ENCODE measurements at regions not wholly inside any gene's neighbourhood (a gene's known extent, or its start where the extent isn't known, plus 50 kb on each side); places are given as distances from the start of the nearest gene placed in this dataset.

- Histone ChIP-seq H3K27ac (ENCODE audit: insufficient read depth, low read length) (no peak overlapping the region), H3K4me1 (ENCODE audit: control insufficient read depth, extremely low read depth, insufficient read depth, low read length) (peaks cover 3% of the 10 kb centered on the region), H3K4me2 (ENCODE audit: extremely low read depth, insufficient read depth, low read length) (no peak overlapping the region), H3K9me3 (ENCODE audit: control insufficient read depth, insufficient read depth, low read depth, low read length) (no peaks in the 10 kb centered on the region), H4K20me1 (ENCODE audit: control insufficient read depth, extremely low read depth, insufficient read depth, low read length) (no peaks in the 10 kb centered on the region), H3K9ac (ENCODE audit: insufficient read depth, low read length) (no peak overlapping the region), H2AFZ (ENCODE audit: low read length) (no peak overlapping the region), H3K4me3 (replicated peaks in 1 of 4; ENCODE audit: control extremely low read depth in 1 of 4, insufficient read depth in 1 of 4, low read depth in 3 of 4, low read length in 4 of 4) (no peak overlapping the region), H3K27me3 (ENCODE audit: control insufficient read depth, insufficient read depth, low read length) (no peaks in the 10 kb centered on the region), H3K79me2 (ENCODE audit: control insufficient read depth, insufficient read depth, low read length) (no peaks in the 10 kb centered on the region), H3K36me3 (ENCODE audit: control insufficient read depth, insufficient read depth, low read length) (no peaks in the 10 kb centered on the region)
- no peak for TF ChIP-seq EZH2 (IDR thresholded peaks at IDR 0.05; ENCODE audit: low read length, missing control alignments)
- TF ChIP-seq CTCF (conservative IDR thresholded peaks at IDR 0.05 in 1 of 2, IDR thresholded peaks at IDR 0.05 in 1 of 2; ENCODE audit: low read depth in 1 of 2, low read length in 2 of 2) = no peak
- no peak for DNase-seq (ENCODE audit: low read depth in 2 of 2)
Measured at GRCh38 chr5:93184041-93184440, 397.0 kb downstream of the NR2F1-AS1 start.

- no peaks in the 10 kb centered on the region for H3K79me2 ChIP-seq (ENCODE audit: control insufficient read depth, insufficient read depth, low read length)
- no peaks in the 10 kb centered on the region for H3K4me1 ChIP-seq (ENCODE audit: control insufficient read depth, extremely low read depth, insufficient read depth, low read length)
- TF ChIP-seq CTCF (conservative IDR thresholded peaks at IDR 0.05 in 1 of 2, IDR thresholded peaks at IDR 0.05 in 1 of 2; ENCODE audit: low read depth in 1 of 2, low read length in 2 of 2) = no peak
- no peak for TF ChIP-seq EZH2 (IDR thresholded peaks at IDR 0.05; ENCODE audit: low read length, missing control alignments)
- H3K36me3 ChIP-seq (ENCODE audit: control insufficient read depth, insufficient read depth, low read length) = no peaks in the 10 kb centered on the region
- no peaks in the 10 kb centered on the region for H3K9me3 ChIP-seq (ENCODE audit: control insufficient read depth, insufficient read depth, low read depth, low read length)
- no peaks in the 10 kb centered on the region for H4K20me1 ChIP-seq (ENCODE audit: control insufficient read depth, extremely low read depth, insufficient read depth, low read length)
- H3K4me3 ChIP-seq (replicated peaks in 1 of 4; ENCODE audit: control extremely low read depth in 1 of 4, insufficient read depth in 1 of 4, low read depth in 3 of 4, low read length in 4 of 4) = no peak overlapping the region
- H3K27ac ChIP-seq (ENCODE audit: insufficient read depth, low read length) = no peak overlapping the region
- no peaks in the 10 kb centered on the region for H3K27me3 ChIP-seq (ENCODE audit: control insufficient read depth, insufficient read depth, low read length)
- H3K4me2 ChIP-seq (ENCODE audit: extremely low read depth, insufficient read depth, low read length) = no peak overlapping the region
- H2AFZ ChIP-seq (ENCODE audit: low read length) = no peak overlapping the region
- no peak for DNase-seq (ENCODE audit: low read depth in 2 of 2)
- no peak overlapping the region for H3K9ac ChIP-seq (ENCODE audit: insufficient read depth, low read length)
Measured at GRCh38 chr5:93179466-93179865, 401.6 kb downstream of the NR2F1-AS1 start.

GRCh38 chr5:93174930-93175329, 406.1 kb downstream of the NR2F1-AS1 start:
- H2AFZ ChIP-seq (ENCODE audit: low read length) = no peak overlapping the region
- no peak overlapping the region for H3K27ac ChIP-seq (ENCODE audit: insufficient read depth, low read length)
- no peaks in the 10 kb centered on the region for H3K4me1 ChIP-seq (ENCODE audit: control insufficient read depth, extremely low read depth, insufficient read depth, low read length)
- no peaks in the 10 kb centered on the region for H3K79me2 ChIP-seq (ENCODE audit: control insufficient read depth, insufficient read depth, low read length)
- no peaks in the 10 kb centered on the region for H4K20me1 ChIP-seq (ENCODE audit: control insufficient read depth, extremely low read depth, insufficient read depth, low read length)
- H3K9ac ChIP-seq (ENCODE audit: insufficient read depth, low read length) = no peak overlapping the region
- no peaks in the 10 kb centered on the region for H3K36me3 ChIP-seq (ENCODE audit: control insufficient read depth, insufficient read depth, low read length)
- H3K4me3 ChIP-seq (replicated peaks in 1 of 4; ENCODE audit: control extremely low read depth in 1 of 4, insufficient read depth in 1 of 4, low read depth in 3 of 4, low read length in 4 of 4) = no peak overlapping the region
- H3K27me3 ChIP-seq (ENCODE audit: control insufficient read depth, insufficient read depth, low read length) = no peaks in the 10 kb centered on the region
- no peak overlapping the region for H3K4me2 ChIP-seq (ENCODE audit: extremely low read depth, insufficient read depth, low read length)
- DNase-seq (ENCODE audit: low read depth in 2 of 2) = peak in 1 of 2 donors; percentile 15
- H3K9me3 ChIP-seq (ENCODE audit: control insufficient read depth, insufficient read depth, low read depth, low read length) = no peaks in the 10 kb centered on the region
- no peak for TF ChIP-seq CTCF (conservative IDR thresholded peaks at IDR 0.05 in 1 of 2, IDR thresholded peaks at IDR 0.05 in 1 of 2; ENCODE audit: low read depth in 1 of 2, low read length in 2 of 2)
- no peak for TF ChIP-seq EZH2 (IDR thresholded peaks at IDR 0.05; ENCODE audit: low read length, missing control alignments)

Measured in fibroblast of lung (primary cell).